CD4-positive, alpha-beta T cell treated with Interleukin-15 for 4 hours (primary cell): ENCODE measurements at regions not wholly inside any gene's neighbourhood (a gene's known extent, or its start where the extent isn't known, plus 50 kb on each side); places are given as distances from the start of the nearest gene placed in this dataset.
"Not testable (repeated sequence)": the region's sequence is repeated elsewhere in the genome, so short reads cannot be mapped to it uniquely, and the experiment has no call there.

ENCODE experiments used
- DNase-seq: peaks from one replicate; pipeline ENCODE4 v3.0.0-alpha.2; 2020; ENCODE audit warnings: low spot score

- DNase-seq = no peak
Measured at GRCh38 chr5:36390640-36391039, 88.9 kb upstream of the RANBP3L start.

GRCh38 chr5:36392186-36392585 is 90.5 kb upstream of the RANBP3L start:
- DNase-seq = no peak

GRCh38 chr5:36392818-36393217 is 91.1 kb upstream of the RANBP3L start:
- DNase-seq = no peak

- no peak for DNase-seq
Measured at GRCh38 chr5:36393656-36394428, 92.1 kb upstream of the RANBP3L start.

- DNase-seq = no peak
Measured at GRCh38 chr5:36395260-36395659, 93.6 kb upstream of the RANBP3L start.

GRCh38 chr5:36395947-36396346 is 94.2 kb upstream of the RANBP3L start:
- not testable (repeated sequence) for DNase-seq

GRCh38 chr5:36396640-36397039 is 94.9 kb upstream of the RANBP3L start:
- no peak for DNase-seq

GRCh38 chr5:36397901-36398536 is 96.3 kb upstream of the RANBP3L start:
- DNase-seq = no peak

GRCh38 chr5:36402512-36402906 is 100.8 kb upstream of the RANBP3L start:
- no peak for DNase-seq

GRCh38 chr5:36403632-36404311 is 102.1 kb upstream of the RANBP3L start:
- DNase-seq = no peak

- no peak for DNase-seq
Measured at GRCh38 chr5:36406023-36406422, 104.3 kb upstream of the RANBP3L start.

- DNase-seq = no peak
Measured at GRCh38 chr5:36407396-36407795, 105.7 kb upstream of the RANBP3L start.

- DNase-seq = not testable (repeated sequence)
Measured at GRCh38 chr5:36409711-36410110, 108.0 kb upstream of the RANBP3L start.

- not testable (repeated sequence) for DNase-seq
Measured at GRCh38 chr5:36410672-36411071, 109.0 kb upstream of the RANBP3L start.

GRCh38 chr5:36414869-36415282 is 113.2 kb upstream of the RANBP3L start:
- no peak for DNase-seq

GRCh38 chr5:36416605-36417004 is 114.9 kb upstream of the RANBP3L start:
- no peak for DNase-seq

GRCh38 chr5:36417221-36417620 is 115.5 kb upstream of the RANBP3L start:
- no peak for DNase-seq

GRCh38 chr5:36417668-36418067 is 116.0 kb upstream of the RANBP3L start:
- no peak for DNase-seq

GRCh38 chr5:36418152-36418979 is 116.7 kb upstream of the RANBP3L start:
- DNase-seq = no peak

- no peak for DNase-seq
Measured at GRCh38 chr5:36421256-36421655, 119.6 kb upstream of the RANBP3L start.

- DNase-seq = no peak
Measured at GRCh38 chr5:36422952-36423351, 121.2 kb upstream of the RANBP3L start.
